SK-N-SH treated with all-trans-retinoic acid at 6 μM for 48 hours (cell line): ENCODE measurements at regions not wholly inside any gene's neighbourhood (a gene's known extent, or its start where the extent isn't known, plus 50 kb on each side); places are given as distances from the start of the nearest gene placed in this dataset.

Experiments
- ATAC-seq: fragments of 200-7000 bp; cut with Tn5 transposase; 3 replicates; pipeline ENCODE4 v1.9.1; 2020; ENCODE audit warnings: mild to moderate bottlenecking, moderate library complexity
- ARNTL ChIP-seq: fragments of 450-650 bp; formaldehyde crosslinking; IDR thresholded peaks from 2 replicates; pipeline ENCODE4 v1.5.0; 2020; ENCODE audit warnings: low read depth, mild to moderate bottlenecking, moderate library complexity, borderline replicate concordance
- BACH2 ChIP-seq: fragments of 250-450 bp; sonication (Bioruptor Pico); IDR thresholded peaks from 2 replicates; pipeline ENCODE4 v1.9.0; 2021; ENCODE audit warnings: mild to moderate bottlenecking, borderline replicate concordance
- CSDC2 ChIP-seq: fragments of 250-450 bp; sonication (Bioruptor Pico); IDR thresholded peaks from 2 replicates; pipeline ENCODE4 v1.5.0; 2020; ENCODE audit warnings: mild to moderate bottlenecking, moderate library complexity
- CSRNP3 ChIP-seq: fragments of 250-450 bp; sonication (Bioruptor Pico); IDR thresholded peaks from 2 replicates; pipeline ENCODE4 v1.5.1; 2021; ENCODE audit warnings: mild to moderate bottlenecking, moderate library complexity
- ESRRG ChIP-seq: fragments of 250-450 bp; sonication (Bioruptor Pico); IDR thresholded peaks from 2 replicates; pipeline ENCODE4 v1.6.1; 2021; ENCODE audit warnings: mild to moderate bottlenecking
- GLIS3 ChIP-seq: fragments of 250-450 bp; sonication (Bioruptor Pico); IDR thresholded peaks from 2 replicates; pipeline ENCODE4 v1.5.0; 2020; ENCODE audit warnings: mild to moderate bottlenecking, moderate library complexity
- ISL1 ChIP-seq: fragments of 250-450 bp; sonication (Bioruptor Pico); IDR thresholded peaks from 2 replicates; pipeline ENCODE4 v2.1.2; 2022; ENCODE audit warnings: mild to moderate bottlenecking, moderate library complexity
- PATZ1 ChIP-seq: fragments of 250-450 bp; sonication (Bioruptor Pico); IDR thresholded peaks from 2 replicates; pipeline ENCODE4 v1.8.0; 2020; ENCODE audit warnings: mild to moderate bottlenecking, moderate library complexity, borderline replicate concordance
- POU6F1 ChIP-seq: fragments of 250-450 bp; sonication (Bioruptor Pico); IDR thresholded peaks from 2 replicates; pipeline ENCODE4 v1.8.0; 2021; ENCODE audit warnings: low read depth, mild to moderate bottlenecking, moderate library complexity, borderline replicate concordance
- PPARA ChIP-seq: fragments of 250-450 bp; sonication (Bioruptor Pico); IDR thresholded peaks from 2 replicates; pipeline ENCODE4 v1.5.0; 2020; ENCODE audit warnings: mild to moderate bottlenecking, borderline replicate concordance
- RARB ChIP-seq: fragments of 250-450 bp; sonication (Bioruptor Pico); IDR thresholded peaks from 2 replicates; pipeline ENCODE4 v1.8.0; 2021; ENCODE audit warnings: mild to moderate bottlenecking, moderate library complexity
- TCF4 ChIP-seq: fragments of 250-450 bp; sonication (Bioruptor Pico); IDR thresholded peaks from 2 replicates; pipeline ENCODE4 v1.8.0; 2021; ENCODE audit warnings: mild to moderate bottlenecking, moderate library complexity, borderline replicate concordance
- TOX ChIP-seq: fragments of 250-450 bp; sonication (Bioruptor Pico); IDR thresholded peaks from 2 replicates; pipeline ENCODE4 v1.8.0; 2021; ENCODE audit warnings: mild to moderate bottlenecking, moderate library complexity, borderline replicate concordance
- ZFP3 ChIP-seq: fragments of 250-450 bp; sonication (Bioruptor Pico); IDR thresholded peaks from 2 replicates; pipeline ENCODE4 v1.5.0; 2020; ENCODE audit warnings: mild to moderate bottlenecking, moderate library complexity
- ZFP30 ChIP-seq: fragments of 450-650 bp; formaldehyde crosslinking; IDR thresholded peaks from 2 replicates; pipeline ENCODE4 v1.5.0; 2022; ENCODE audit warnings: mild to moderate bottlenecking, moderate library complexity
- ZNF565 ChIP-seq: fragments of 450-650 bp; formaldehyde crosslinking; conservative IDR thresholded peaks from 2 replicates; pipeline ENCODE4 v1.5.0; 2020; ENCODE audit warnings: low read depth, mild to moderate bottlenecking, moderate library complexity
- ZNF70 ChIP-seq: fragments of 450-650 bp; formaldehyde crosslinking; IDR thresholded peaks from 2 replicates; pipeline ENCODE4 v1.5.0; 2020; ENCODE audit warnings: mild to moderate bottlenecking, moderate library complexity
- ZNF8 ChIP-seq: fragments of 450-650 bp; formaldehyde crosslinking; IDR thresholded peaks from 2 replicates; pipeline ENCODE4 v1.5.0; 2020; ENCODE audit warnings: mild to moderate bottlenecking, moderate library complexity

GRCh38 chr21:24861471-24861870 lies 745.8 kb downstream of the MRPL39 start (continued):
- no peak for TF ChIP-seq POU6F1 (CRISPR knock-in tag)
- TF ChIP-seq PATZ1 (CRISPR knock-in tag): no peak
- TF ChIP-seq TCF4 (CRISPR knock-in tag): no peak
- no peak for TF ChIP-seq BACH2 (CRISPR knock-in tag)
- no peak for TF ChIP-seq ESRRG
- no peak for TF ChIP-seq ZNF8 (CRISPR knock-in tag)

- TF ChIP-seq CSDC2 (CRISPR knock-in tag): no peak
- TF ChIP-seq RARB (CRISPR knock-in tag): no peak
- no peak for TF ChIP-seq ESRRG
- no peak for ATAC-seq
Measured at GRCh38 chr21:24856326-24856725, 751.0 kb downstream of the MRPL39 start.

GRCh38 chr21:24852610-24853195 lies 754.6 kb downstream of the MRPL39 start:
- ATAC-seq: no peak
- TF ChIP-seq ZNF8 (CRISPR knock-in tag) (no peak), ESRRG (no peak), BACH2 (CRISPR knock-in tag) (no peak), ISL1 (CRISPR knock-in tag) (no peak), PPARA (no peak), POU6F1 (CRISPR knock-in tag) (no peak)

- no peak for ATAC-seq
- TF ChIP-seq ZFP30 (CRISPR knock-in tag): no peak
- no peak for TF ChIP-seq CSRNP3 (CRISPR knock-in tag)
- TF ChIP-seq RARB (CRISPR knock-in tag): no peak
- no peak for TF ChIP-seq BACH2 (CRISPR knock-in tag)
- no peak for TF ChIP-seq PPARA
- TF ChIP-seq GLIS3: no peak
Measured at GRCh38 chr21:24850121-24850520, 757.2 kb downstream of the MRPL39 start.

GRCh38 chr21:24844671-24845070 lies 762.6 kb downstream of the MRPL39 start:
- ATAC-seq: peak; percentile 53; the same call in 1 of the 3 replicates
- TF ChIP-seq TCF4 (CRISPR knock-in tag): no peak
- peak; percentile 75 for TF ChIP-seq ZNF8 (CRISPR knock-in tag)
- no peak for TF ChIP-seq GLIS3
- TF ChIP-seq TOX (CRISPR knock-in tag): no peak
- TF ChIP-seq ZNF70 (CRISPR knock-in tag): no peak
- TF ChIP-seq ARNTL (CRISPR knock-in tag): no peak
- no peak for TF ChIP-seq ZFP3 (CRISPR knock-in tag)
- no peak for TF ChIP-seq ZFP30 (CRISPR knock-in tag)

- ATAC-seq: no peak
- TF ChIP-seq POU6F1 (CRISPR knock-in tag): no peak
- TF ChIP-seq CSRNP3 (CRISPR knock-in tag): no peak
- TF ChIP-seq GLIS3: no peak
- TF ChIP-seq ISL1 (CRISPR knock-in tag): no peak
- no peak for TF ChIP-seq PATZ1 (CRISPR knock-in tag)
- no peak for TF ChIP-seq CSDC2 (CRISPR knock-in tag)
- TF ChIP-seq ZNF565 (CRISPR knock-in tag): no peak
- TF ChIP-seq RARB (CRISPR knock-in tag): no peak
- TF ChIP-seq PPARA: no peak
- TF ChIP-seq ZNF8 (CRISPR knock-in tag): no peak
- TF ChIP-seq ZFP3 (CRISPR knock-in tag): no peak
Measured at GRCh38 chr21:24840287-24840686, 767.0 kb downstream of the MRPL39 start.
